ENCODE measurements at regions not wholly inside any gene's neighbourhood (a gene's known extent, or its start where the extent isn't known, plus 50 kb on each side); places are given as distances from the start of the nearest gene placed in this dataset.

GRCh38 chr1:18569251-18569650 is 61.4 kb upstream of the PAX7 start:
- no peak overlapping the region for H3K4me3 ChIP-seq (ENCODE audit: low read depth, low read length)
- DNase-seq (ENCODE audit: low read depth): no peak
- in situ Hi-C loops (cut with HindIII; ENCODE audit: low sequenced_read_pairs): no loop called here
- TF ChIP-seq CTCF (IDR thresholded peaks at IDR 0.05; ENCODE audit: low read depth, low read length, missing control alignments): no peak

GRCh38 chr1:18569811-18570545 is 60.7 kb upstream of the PAX7 start:
- no peak overlapping the region for H3K4me3 ChIP-seq (ENCODE audit: low read depth, low read length)
- in situ Hi-C loops (cut with HindIII; ENCODE audit: low sequenced_read_pairs): no loop called here
- no peak for DNase-seq (ENCODE audit: low read depth)
- no peak for TF ChIP-seq CTCF (IDR thresholded peaks at IDR 0.05; ENCODE audit: low read depth, low read length, missing control alignments)

- no peak for TF ChIP-seq CTCF (IDR thresholded peaks at IDR 0.05; ENCODE audit: low read depth, low read length, missing control alignments)
- DNase-seq (ENCODE audit: low read depth): no peak
- H3K4me3 ChIP-seq (ENCODE audit: low read depth, low read length): no peak overlapping the region
- in situ Hi-C loops (cut with HindIII; ENCODE audit: low sequenced_read_pairs): no loop called here
Observed at GRCh38 chr1:18571275-18571674, 59.4 kb upstream of the PAX7 start.

GRCh38 chr1:18572022-18572880 is 58.4 kb upstream of the PAX7 start:
- no peak overlapping the region for H3K4me3 ChIP-seq (ENCODE audit: low read depth, low read length)
- in situ Hi-C loops (cut with HindIII; ENCODE audit: low sequenced_read_pairs): no loop called here
- no peak for DNase-seq (ENCODE audit: low read depth)
- TF ChIP-seq CTCF (IDR thresholded peaks at IDR 0.05; ENCODE audit: low read depth, low read length, missing control alignments): no peak

GRCh38 chr1:18573170-18573569 is 57.5 kb upstream of the PAX7 start:
- no peak for DNase-seq (ENCODE audit: low read depth)
- TF ChIP-seq CTCF (IDR thresholded peaks at IDR 0.05; ENCODE audit: low read depth, low read length, missing control alignments): no peak
- in situ Hi-C loops (cut with HindIII; ENCODE audit: low sequenced_read_pairs): no loop called here
- H3K4me3 ChIP-seq (ENCODE audit: low read depth, low read length): no peak overlapping the region

- DNase-seq (ENCODE audit: low read depth): no peak
- in situ Hi-C loops (cut with HindIII; ENCODE audit: low sequenced_read_pairs): loop anchor here (25.0 kb wide), 1 partner anchor 263 kb away; no protein-coding TSS in a partner anchor
- no peak overlapping the region for H3K4me3 ChIP-seq (ENCODE audit: low read depth, low read length)
- TF ChIP-seq CTCF (IDR thresholded peaks at IDR 0.05; ENCODE audit: low read depth, low read length, missing control alignments): no peak
Observed at GRCh38 chr1:18574754-18575153, 55.9 kb upstream of the PAX7 start.

Data from astrocyte of the cerebellum (primary cell).